Neutrophil (primary cell): ENCODE measurements at regions not wholly inside any gene's neighbourhood (a gene's known extent, or its start where the extent isn't known, plus 50 kb on each side); places are given as distances from the start of the nearest gene placed in this dataset.

Experiments
- H3K27ac ChIP-seq: fragments of 200-600 bp; sonication (generic); 2 replicates; pipeline ENCODE4 v1.5.1; 2016; ENCODE audit warnings: mild to moderate bottlenecking, moderate library complexity
- H3K27me3 ChIP-seq: fragments of 200-600 bp; sonication (generic); 2 replicates; pipeline ENCODE4 v1.6.0; 2016; ENCODE audit warnings: mild to moderate bottlenecking
- H3K36me3 ChIP-seq: fragments of 200-600 bp; sonication (generic); 2 replicates; pipeline ENCODE4 v1.5.1; 2017
- H3K4me1 ChIP-seq, 2 experiments: fragments of 200-600 bp in 1 of 2; sonication (generic) in 1 of 2; 1 replicate in 1 of 2; 2 replicates in 1 of 2; pipeline versions ENCODE4 v1.5.1 to v1.6.1; 2013 to 2016; ENCODE audit warnings: low read depth in 1 of 2, low read length in 1 of 2, mild to moderate bottlenecking in 1 of 2, moderate library complexity in 1 of 2; ENCODE audit not compliant: control insufficient read depth in 1 of 2, insufficient read depth in 1 of 2
- H3K4me3 ChIP-seq, 2 experiments: fragments of 200-600 bp in 1 of 2; sonication (generic) in 1 of 2; 1 replicate in 1 of 2; 2 replicates in 1 of 2; pipeline ENCODE4 v1.5.1; 2013 to 2016; ENCODE audit warnings: low read depth in 1 of 2, low read length in 1 of 2, mild to moderate bottlenecking in 1 of 2, moderate library complexity in 1 of 2
- H3K9me3 ChIP-seq: fragments of 200-600 bp; sonication (generic); 2 replicates; pipeline ENCODE4 v1.5.1; 2016
- CTCF ChIP-seq: fragments of 200-600 bp; sonication (generic); IDR thresholded peaks from 2 replicates; pipeline ENCODE4 v1.5.1; 2016; ENCODE audit warnings: antibody characterized with exemption

GRCh38 chrX:69020316-69020715 lies 144.9 kb downstream of the PJA1 start:
- no peaks in the 10 kb centered on the region for H3K9me3 ChIP-seq
- no peak for TF ChIP-seq CTCF
- H3K4me1 ChIP-seq, result no peaks in the 10 kb centered on the region
- no peaks in the 10 kb centered on the region for H3K27me3 ChIP-seq
- no peak overlapping the region for H3K27ac ChIP-seq
- no peak overlapping the region for H3K4me3 ChIP-seq
- no peaks in the 10 kb centered on the region for H3K36me3 ChIP-seq

GRCh38 chrX:69019073-69019890 lies 146.0 kb downstream of the PJA1 start:
- no peak overlapping the region for H3K4me3 ChIP-seq
- TF ChIP-seq CTCF, result no peak
- H3K36me3 ChIP-seq, result no peaks in the 10 kb centered on the region
- H3K27me3 ChIP-seq, result no peaks in the 10 kb centered on the region
- H3K27ac ChIP-seq, result no peak overlapping the region
- H3K9me3 ChIP-seq, result no peaks in the 10 kb centered on the region
- no peaks in the 10 kb centered on the region for H3K4me1 ChIP-seq

GRCh38 chrX:69018416-69019072 lies 146.7 kb downstream of the PJA1 start:
- H3K4me3 ChIP-seq, result no peak overlapping the region
- H3K9me3 ChIP-seq, result no peaks in the 10 kb centered on the region
- H3K27me3 ChIP-seq, result no peaks in the 10 kb centered on the region
- no peak overlapping the region for H3K27ac ChIP-seq
- no peaks in the 10 kb centered on the region for H3K4me1 ChIP-seq
- H3K36me3 ChIP-seq, result no peaks in the 10 kb centered on the region
- no peak for TF ChIP-seq CTCF

GRCh38 chrX:69016293-69016941 lies 148.8 kb downstream of the PJA1 start:
- TF ChIP-seq CTCF, result no peak
- Histone ChIP-seq H3K27me3 (no peaks in the 10 kb centered on the region), H3K4me3 (no peak overlapping the region), H3K27ac (no peak overlapping the region), H3K4me1 (no peaks in the 10 kb centered on the region), H3K9me3 (no peaks in the 10 kb centered on the region), H3K36me3 (no peaks in the 10 kb centered on the region)

- H3K36me3 ChIP-seq, result no peaks in the 10 kb centered on the region
- H3K4me3 ChIP-seq, result no peak overlapping the region
- no peaks in the 10 kb centered on the region for H3K27me3 ChIP-seq
- no peaks in the 10 kb centered on the region for H3K9me3 ChIP-seq
- H3K4me1 ChIP-seq, result no peaks in the 10 kb centered on the region
- no peak for TF ChIP-seq CTCF
- no peak overlapping the region for H3K27ac ChIP-seq
Measured at GRCh38 chrX:69015564-69016292, 149.5 kb downstream of the PJA1 start.
